HG03565 (cell line): ENCODE measurements at regions not wholly inside any gene's neighbourhood (a gene's known extent, or its start where the extent isn't known, plus 50 kb on each side); places are given as distances from the start of the nearest gene placed in this dataset.

Source experiments
- ATAC-seq: cut with Tn5 transposase; IDR thresholded peaks from one replicate; pipeline ENCODE4 v1.9.1; 2021; ENCODE audit warnings: mild to moderate bottlenecking, moderate library complexity; ENCODE audit not compliant: unreplicated experiment

DNA sequence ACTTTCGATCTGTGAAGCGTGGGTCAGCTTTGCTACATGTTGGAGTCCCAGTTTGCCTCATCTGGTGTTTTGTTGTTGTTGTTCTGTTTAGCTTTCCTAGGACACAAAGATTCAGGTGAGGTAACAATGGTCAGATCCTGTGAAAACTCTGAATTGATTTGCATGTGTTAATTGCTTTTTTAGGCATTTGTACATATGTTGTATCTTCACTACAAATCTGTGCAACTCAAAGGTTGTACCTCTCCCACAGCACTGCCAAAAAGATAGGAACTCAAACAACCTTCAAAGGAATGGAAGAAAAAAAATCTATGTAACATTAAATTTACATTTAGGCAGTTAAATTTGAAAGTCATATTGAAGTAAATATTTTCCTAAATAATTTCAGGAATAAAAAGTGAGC, 518.5 kb upstream of the TENM4 start:
- no peak for ATAC-seq

DNA sequence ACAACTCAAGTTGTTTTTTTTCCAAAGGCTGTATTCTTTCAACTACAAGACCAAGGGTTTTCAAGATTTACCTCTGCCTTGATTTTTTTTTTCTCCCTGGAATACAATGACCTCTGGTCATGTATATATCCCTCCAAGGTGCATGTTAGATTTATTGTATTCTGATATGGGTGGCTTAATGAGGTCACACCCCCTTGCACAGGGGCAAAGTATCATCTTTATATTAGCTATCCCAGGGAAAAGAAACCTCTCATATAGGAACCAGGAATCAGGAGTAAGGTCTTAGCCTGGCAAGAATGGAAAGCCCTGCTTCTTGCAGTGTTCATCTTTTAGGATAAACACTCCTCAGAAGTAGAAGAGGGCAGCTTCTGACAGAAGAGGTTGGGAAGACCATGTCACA, 516.9 kb upstream of the TENM4 start:
- ATAC-seq, result no peak

DNA sequence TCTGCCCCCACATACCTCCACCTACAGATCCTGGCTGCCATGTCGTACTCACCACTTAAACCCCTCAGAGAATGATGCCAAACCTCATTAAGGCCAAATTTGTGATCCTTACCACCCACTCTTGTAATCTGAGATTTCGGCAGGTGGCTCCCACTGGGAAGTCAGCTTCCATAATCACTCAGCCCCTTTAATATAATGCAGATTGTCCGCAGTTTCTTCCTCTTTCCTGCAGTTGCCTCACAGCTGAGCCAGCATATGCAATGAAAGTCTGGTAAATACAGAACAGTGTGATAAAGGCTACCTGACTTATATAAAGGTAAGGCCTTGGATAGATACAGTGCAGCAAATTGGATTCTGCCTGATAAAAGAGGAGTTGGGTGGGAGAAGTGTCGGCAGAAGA, 515.2 kb upstream of the TENM4 start:
- no peak for ATAC-seq

DNA sequence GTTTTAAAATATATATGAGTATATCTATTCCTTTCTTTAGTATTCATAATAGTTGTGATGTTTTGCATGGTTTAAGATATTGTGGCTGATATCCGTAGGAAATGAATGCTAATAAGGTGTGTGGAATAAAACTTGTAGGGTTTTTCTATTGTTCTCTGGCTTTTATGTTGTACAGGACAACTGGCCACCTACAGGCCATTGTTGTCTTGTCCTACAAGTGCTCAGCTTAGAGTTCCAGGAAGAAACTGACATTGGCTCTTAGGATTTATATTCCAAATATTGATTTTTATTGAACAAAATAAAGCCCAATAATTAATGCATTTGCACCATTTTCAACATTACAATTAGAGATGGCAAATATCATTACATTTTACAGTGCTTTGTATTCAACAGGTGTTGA, 512.8 kb upstream of the TENM4 start:
- ATAC-seq, result no peak

DNA sequence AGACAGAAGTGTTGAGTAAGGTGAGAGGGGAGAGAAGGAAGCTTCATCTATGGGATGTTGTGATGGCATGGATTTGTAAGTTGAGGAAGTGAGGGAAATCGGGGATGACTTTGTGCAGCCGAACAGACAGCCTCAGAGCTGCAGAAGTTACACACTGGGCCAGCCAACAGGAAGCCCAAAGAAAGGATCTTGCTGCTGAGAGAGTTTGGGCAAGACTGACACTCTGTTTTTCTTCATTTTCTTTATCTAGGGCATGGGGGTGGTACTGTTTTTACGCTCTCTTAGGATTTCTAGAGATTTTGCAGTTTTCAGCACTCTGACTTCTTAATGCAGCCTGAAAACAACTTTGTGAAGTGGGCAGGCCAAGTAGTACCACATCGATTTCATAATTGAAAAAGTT, 509.9 kb upstream of the TENM4 start:
- ATAC-seq, result no peak

DNA sequence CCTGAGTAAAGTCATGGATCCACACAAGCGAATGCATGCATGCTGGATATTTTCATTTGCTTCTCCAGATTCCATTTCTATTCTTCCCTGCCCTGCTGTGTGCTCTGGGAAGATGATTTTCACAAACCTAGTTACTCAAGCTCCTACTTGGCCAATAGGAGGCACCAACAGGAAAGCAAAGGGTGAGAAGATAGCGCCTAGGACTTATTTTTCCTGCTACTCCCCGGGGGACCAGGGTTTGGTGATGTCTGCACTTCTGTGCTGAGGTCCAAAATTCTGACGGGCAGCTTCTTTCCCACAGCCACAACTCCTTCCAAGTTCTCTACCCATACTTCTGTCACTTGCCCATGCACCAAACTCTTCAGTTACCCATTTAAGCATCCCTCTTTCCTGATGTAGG, 509.3 kb upstream of the TENM4 start:
- ATAC-seq, result no peak

DNA sequence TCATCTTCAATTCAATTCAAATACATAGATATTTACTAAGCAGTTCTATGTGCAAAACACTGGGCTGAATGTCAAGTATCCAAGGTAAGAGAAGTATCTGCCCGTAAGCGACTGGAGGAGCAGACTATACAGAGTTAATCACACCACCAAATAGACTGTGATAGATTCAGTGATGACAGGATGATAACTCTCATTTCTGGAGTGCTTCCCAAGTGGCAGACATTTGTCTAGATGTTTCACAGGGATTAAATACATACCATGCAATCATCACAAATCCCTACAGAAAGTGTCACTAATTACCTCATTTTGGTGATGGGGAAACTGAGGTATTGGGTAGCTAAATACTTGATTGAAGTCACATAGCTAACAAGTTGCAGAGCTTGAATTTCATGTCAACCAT, 508.7 kb upstream of the TENM4 start:
- ATAC-seq, result no peak

DNA sequence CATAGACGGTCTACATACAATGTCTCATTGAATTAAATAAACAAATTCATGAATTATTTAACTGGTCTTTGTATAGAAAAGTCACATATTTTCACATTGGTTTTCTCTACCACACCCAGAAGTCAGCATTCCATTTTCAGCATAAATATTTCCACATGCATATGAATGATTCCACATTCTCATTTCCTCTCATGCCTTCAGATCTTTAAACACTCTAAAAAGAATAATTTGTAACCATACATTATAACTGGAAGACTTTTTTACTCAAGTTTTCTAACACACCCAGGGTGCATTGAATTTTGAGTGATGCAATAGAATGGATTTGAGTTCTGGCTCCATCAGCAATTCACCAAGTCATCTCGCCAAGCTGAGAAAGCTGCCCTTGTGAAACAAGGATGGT, 501.8 kb upstream of the TENM4 start:
- no peak for ATAC-seq

DNA sequence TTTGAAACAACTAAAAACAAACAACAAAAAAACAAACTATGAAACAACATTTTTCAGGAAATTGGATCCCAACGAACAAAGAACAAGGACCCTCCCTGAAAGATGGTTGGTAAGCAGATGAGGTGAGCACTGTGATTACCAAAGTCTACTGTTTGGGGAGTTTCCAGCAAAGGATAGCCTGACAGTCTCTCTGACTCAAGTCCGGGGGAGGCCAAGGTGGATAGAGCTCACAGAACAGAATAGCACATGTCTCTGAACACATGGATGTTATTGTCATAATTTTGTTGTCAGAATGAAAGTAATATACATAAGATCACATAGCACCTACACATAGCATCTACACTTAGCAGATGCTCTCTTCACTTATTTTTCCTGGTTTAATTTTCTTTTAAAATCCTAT, 501.3 kb upstream of the TENM4 start:
- no peak for ATAC-seq

DNA sequence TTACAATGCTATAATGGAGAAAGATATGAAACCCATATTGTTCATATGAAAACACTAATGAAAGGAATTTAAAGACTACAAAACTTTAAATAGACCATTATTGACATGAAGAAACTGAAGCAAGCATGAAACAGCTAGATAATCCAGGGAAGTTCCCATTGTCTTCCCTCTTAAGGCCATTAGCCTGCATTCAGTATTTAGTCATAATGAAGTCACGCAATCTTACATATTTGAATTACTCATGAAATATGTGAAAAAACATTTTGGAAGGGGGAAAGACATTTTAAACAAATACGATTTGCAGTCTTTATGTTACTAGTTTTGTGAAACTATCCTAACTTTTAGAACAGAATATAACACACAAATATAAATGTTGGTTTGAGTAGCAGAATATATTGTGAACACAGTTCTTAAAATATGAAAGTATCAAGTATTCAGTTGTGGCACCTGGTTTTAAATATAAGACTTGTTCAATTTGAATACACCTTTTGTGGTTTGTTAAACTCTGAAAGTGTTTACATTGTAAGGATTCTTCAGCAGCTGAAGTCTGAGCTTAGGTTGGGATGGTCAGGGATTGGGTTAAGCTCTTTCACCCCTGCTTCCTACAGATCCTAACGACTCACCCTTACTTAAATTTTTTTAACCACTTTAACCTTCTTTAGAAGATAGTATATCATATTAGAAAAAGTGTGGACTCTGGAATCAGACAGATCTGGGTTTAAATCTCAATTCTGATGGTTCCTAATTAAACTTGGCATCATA, 500.3 kb upstream of the TENM4 start:
- no peak for ATAC-seq

DNA sequence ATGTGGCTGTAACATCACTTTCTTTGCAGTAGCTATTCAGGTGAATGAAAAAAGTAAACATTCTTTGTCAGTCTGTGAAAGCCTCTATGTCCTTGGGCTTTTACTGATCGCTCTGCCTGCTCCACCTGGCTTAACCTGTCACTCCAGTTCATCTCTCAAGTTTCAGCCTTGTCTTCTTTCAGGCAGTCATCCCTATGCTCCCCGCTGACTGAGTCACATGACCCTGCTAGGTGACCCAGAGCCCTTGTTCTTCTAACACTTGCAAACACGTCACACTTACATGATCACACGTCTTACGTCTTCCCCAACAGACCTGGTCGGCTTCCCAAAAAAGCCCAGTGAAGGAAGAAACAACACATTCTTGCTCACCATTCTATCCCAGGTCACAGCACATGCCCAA, 499.3 kb upstream of the TENM4 start:
- no peak for ATAC-seq

DNA sequence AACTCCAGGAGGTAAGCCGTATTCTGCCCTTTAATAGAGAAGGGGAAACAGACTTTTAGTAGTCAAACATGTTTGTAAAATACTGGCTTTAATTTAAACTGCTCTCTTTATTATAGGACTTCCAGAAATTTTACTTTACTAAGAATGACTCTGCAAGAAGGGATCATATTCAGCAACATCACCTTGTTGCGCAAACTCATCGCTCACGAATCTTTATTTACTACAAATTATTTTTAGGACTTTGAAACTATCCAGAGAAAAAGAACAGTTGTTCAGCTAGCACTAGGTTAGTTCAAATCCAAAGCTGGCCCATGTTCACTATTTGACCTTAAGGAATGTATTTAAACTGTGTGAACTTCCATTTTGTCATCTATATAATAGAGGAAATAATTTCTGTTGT, 498.3 kb upstream of the TENM4 start:
- ATAC-seq, result no peak

DNA sequence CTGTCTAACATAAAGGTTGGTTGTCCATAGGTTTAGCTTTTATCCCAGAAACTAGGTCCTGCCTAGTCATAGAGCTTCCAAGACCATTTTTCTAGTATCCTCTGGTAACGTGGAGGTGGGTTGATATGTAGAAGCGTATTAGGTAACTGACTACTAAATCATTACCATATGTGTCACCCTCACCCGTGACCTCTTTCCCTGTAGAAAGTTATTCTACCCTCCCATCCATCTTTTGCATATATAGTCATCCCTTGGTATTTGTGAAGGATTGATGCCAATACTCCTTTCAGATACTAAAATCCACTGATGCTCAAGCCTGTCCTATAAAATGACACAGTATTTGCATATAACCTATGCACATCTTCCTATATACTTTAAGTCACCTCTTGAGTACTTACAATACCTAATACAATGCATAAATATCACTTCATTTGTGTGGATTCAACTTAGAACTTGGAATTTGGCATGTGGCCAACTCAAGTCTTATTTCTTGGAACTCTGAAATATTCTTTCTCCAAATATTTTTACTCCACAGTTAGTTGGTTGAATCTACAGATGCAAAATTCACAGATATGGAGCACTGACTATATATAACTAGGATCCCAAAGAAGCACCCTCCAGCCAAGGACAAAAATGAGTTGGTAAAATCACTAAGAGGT, 497.0 kb upstream of the TENM4 start:
- ATAC-seq, result no peak

DNA sequence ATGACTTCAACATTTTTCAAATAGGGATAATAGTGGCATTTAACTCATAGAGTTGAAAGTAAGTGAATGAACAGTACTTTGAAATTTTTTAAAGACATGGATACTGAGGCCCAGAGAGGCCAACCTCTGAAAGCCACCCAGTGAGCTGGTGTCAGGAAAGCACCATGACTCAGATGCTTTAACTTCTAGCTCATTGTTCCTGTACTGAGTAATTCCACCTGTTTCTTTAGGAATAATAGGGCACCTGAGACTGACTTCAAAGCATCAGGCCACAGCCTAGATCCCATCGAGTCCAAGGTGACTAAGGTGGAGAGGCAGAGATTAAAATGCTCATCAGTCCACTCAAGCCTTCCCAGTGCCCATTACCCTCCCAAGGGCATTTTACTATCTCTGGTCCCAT, 491.8 kb upstream of the TENM4 start:
- no peak for ATAC-seq

DNA sequence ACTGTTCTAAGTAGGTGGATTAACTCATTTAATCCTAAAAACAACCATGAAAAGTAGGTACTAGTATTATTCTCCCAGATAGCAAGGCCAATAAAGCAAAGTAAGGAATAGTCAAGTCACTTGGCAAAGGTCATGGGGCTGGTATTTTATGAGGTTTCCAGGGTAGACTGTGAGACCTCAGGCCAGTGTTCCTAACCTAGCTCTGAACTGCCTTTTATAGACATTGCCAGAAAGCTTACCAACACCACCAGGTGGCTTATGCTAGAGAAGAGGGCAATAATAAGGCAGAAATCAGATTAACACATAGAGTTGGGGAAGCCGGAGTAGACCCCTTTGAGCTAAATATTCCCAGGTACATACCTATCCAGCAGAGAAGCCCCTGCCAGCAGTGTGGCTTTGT, 490.9 kb upstream of the TENM4 start:
- ATAC-seq, result no peak

DNA sequence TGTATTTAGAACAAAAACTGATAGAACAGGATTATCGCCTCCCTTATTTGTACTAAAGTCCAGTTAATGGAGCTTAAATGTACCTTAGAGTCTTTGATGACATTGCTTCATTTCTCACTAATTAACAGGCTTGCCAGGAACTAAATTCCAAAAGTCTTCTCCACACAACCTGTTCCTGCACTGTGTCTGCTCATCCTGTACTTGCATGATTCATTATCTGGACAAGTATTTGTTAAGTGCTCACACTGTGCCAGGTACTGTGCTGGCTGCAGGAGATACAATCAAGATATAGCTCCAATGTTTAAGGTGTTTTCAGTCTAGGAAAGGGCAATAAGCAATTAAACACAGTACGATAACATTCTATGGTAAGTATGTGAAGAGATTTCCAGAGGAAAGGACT, 485.9 kb upstream of the TENM4 start:
- ATAC-seq, result no peak

DNA sequence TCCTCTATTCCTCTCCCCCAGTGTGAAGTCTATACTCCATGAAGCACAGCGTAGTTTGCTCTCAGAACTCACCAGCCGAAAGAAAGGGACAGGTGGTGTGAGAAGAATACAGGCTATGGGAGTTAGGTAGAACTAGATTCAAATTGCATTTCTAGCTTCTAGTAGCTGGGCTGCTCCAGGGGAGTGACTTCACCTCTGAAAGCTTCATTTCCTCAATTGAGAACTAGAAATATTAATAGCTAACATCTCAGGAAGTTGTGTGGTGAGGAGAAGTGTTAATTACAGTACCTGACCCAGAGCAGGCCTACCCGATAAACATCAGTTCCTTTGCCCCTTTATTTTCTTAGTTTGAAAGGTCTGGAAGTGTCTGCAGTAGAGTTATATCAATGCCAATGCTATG, 484.7 kb upstream of the TENM4 start:
- peak; percentile 99 for ATAC-seq

DNA sequence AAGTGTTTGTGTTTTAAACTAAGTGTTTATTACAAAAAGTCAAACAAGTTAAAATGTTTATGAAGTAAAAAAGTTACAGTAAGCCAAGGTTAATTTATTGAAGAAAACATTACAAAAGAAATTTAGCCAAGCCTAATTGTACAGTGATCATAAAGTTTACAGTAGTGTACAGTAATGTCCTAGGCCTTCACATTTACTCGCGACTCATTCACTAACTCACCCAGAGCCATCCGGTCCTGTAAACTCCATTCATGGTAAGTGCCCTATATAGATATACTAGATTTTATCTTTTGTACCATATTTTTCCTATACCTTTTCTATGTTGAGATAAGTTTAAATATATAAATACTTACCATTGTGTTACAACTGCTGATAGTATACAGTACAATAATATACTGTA, 481.8 kb upstream of the TENM4 start:
- ATAC-seq, result no peak

DNA sequence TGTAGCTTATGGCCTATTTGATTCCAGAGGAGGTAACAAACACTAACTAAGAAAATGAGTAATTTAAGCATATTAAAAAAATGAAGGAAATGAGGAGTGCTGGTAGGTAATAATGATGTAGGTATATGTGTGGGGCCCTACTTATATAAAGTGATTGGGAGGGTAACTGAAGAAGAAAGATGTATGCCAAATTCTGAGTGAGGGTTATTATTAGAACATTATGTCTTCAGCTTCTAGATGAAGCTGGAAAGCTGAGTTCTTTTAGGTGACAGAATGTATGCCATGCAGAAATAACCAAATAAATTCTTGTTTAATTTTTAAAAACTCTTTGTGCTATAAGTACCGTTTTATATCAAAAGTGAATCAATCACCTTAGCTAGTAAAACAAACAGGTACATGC, 479.6 kb upstream of the TENM4 start:
- no peak for ATAC-seq

DNA sequence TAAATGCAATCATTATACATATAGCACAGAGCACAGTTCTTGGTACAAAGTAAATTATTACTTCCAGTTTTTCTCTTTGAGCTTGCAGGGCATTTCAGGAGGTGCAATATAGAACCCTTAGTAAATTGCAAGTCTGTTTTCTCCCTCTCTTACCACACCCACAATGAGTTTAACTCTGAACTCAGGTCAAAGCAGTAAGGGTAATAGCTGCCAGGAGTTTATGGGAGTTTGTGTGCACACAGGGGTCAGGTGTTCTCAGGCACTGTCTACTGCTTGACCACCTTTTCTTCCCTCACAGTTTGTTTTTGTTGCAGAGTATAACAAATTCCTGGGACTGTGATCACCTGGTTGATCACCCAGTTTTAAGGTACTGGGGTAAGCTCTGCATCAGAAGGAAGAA, 478.5 kb upstream of the TENM4 start:
- no peak for ATAC-seq

DNA sequence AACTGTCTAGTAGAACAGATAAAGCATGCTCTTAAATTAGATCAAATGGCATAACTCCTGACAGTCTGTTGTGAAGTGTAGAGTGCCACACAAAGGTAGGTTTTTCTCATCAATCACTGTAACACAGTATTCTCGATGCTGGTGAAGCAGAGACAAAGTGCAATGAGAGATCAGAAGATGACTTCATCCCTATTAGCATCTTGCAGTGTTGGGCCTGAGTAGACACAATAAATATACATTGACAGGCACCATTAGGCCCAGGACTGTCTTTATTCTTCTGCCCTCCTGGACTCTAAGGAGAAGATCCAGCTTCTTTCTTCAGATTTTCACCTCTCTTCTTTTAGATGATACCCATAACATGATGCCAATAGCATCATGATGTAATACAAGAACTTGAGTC, 478.0 kb upstream of the TENM4 start:
- ATAC-seq, result no peak

DNA sequence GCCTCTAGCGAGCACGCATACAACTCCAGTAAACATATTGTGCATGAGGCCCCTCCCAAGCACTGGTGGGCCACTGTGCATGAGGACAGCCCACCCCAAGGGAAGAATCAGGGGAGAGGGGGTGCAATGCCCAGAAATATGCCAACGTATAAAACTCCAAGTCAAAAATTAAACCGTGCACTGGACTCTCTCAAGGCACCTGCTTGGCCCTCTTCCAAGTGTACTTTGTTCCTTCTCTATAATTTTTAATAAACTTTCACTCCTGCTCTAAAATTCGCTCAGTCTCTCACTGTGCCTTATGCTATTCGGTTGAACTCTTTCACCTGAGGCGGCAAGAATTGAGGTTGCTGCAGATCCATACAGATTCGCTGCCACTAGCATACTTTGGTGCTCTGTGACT, 465.3 kb upstream of the TENM4 start:
- no peak for ATAC-seq

DNA sequence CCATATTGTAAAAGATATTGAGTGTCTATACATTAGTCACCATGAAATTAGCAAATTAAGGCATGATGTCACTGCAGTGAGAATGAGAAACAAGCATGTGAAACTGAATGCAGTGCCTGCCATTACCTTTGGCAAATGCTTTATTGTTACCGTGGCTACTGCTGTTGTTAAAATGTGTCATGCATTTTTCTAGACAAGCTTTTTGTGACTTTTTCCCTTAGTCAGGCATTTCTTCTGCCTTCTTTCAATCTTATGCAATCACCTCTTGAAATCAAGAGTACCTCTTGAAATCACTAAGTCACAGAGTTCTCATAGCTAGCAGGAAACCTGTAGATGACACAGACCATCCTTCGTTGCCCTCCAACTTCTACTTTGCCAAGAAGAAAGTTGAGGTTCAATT, 461.7 kb upstream of the TENM4 start:
- no peak for ATAC-seq
